HepG2 (cell line): ENCODE measurements at regions not wholly inside any gene's neighbourhood (a gene's known extent, or its start where the extent isn't known, plus 50 kb on each side); places are given as distances from the start of the nearest gene placed in this dataset.

Experiments used
- ATAC-seq: fragments of 200-7000 bp; cut with Tn5 transposase; 3 replicates; pipeline ENCODE4 v1.9.1; 2020; ENCODE audit warnings: mild to moderate bottlenecking, moderate library complexity
- BruUV-seq: library from RNA; stranded (reverse); fragments of 400-500 nt; replicated peaks from 2 replicates; lab custom pipeline; 2021; lab: Mats Ljungman, UMichigan
- CTCF ChIA-PET: fragments of 300-600 bp; formaldehyde crosslinking; extraction: SDS; loops from one replicate; lab custom pipeline; 2021; ENCODE audit warnings: low total read pairs, inconsistent platforms, low intra/inter-chr PET ratio; lab: Yijun Ruan, JAX
- POLR2A ChIA-PET: fragments of 350-600 bp; sonication (Branson Sonifier 250); formaldehyde crosslinking; loops from one replicate; lab custom pipeline; 2020; ENCODE audit warnings: antibody characterized with exemption, inconsistent platforms; lab: Yijun Ruan, JAX
- DNase-seq: peaks from one replicate; pipeline ENCODE4 v3.0.0-alpha.2; 2015; ENCODE audit warnings: low spot score
- FAIRE-seq: peaks from 3 replicates; lab custom pipeline; 2011; peaks lifted over from hg19 to GRCh38; lab: Jason Lieb, UNC
- H2AFZ ChIP-seq: one replicate; pipeline ENCODE4 v1.6.1; 2011; ENCODE audit warnings: low read length, inconsistent platforms
- H3K27ac ChIP-seq: fragments of 300-600 bp; 3 replicates; pipeline ENCODE4 v1.8.0; 2011; ENCODE audit warnings: mixed run types, mild to moderate bottlenecking, mixed read lengths, low read length, inconsistent platforms; ENCODE audit not compliant: insufficient read depth; ENCODE audit errors: extremely low read length
- H3K27me3 ChIP-seq, 2 experiments: fragments of 200-600 bp in 1 of 2; 2 replicates in 1 of 2; 3 replicates in 1 of 2; pipeline versions ENCODE4 v1.6.0 to v1.8.0; 2011; ENCODE audit warnings: low read length in 2 of 2, mild to moderate bottlenecking in 2 of 2, moderate library complexity in 2 of 2, inconsistent platforms in 1 of 2; ENCODE audit not compliant: insufficient read depth in 2 of 2, control insufficient read depth in 1 of 2
- H3K36me3 ChIP-seq, 2 experiments: fragments of 200-600 bp in 1 of 2; replicated peaks in 1 of 2; 2 replicates in 1 of 2; 3 replicates in 1 of 2; pipeline versions ENCODE4 v1.5.1 to v1.8.0; 2011; ENCODE audit warnings: low read length in 2 of 2, inconsistent platforms in 1 of 2; ENCODE audit not compliant: insufficient read depth in 2 of 2, control insufficient read depth in 1 of 2
- H3K4me1 ChIP-seq: 2 replicates; pipeline ENCODE4 v1.5.1; 2012; ENCODE audit warnings: low read length, inconsistent platforms; ENCODE audit not compliant: insufficient read depth
- H3K4me2 ChIP-seq: 2 replicates; pipeline ENCODE4 v1.6.0; 2011; ENCODE audit warnings: low read depth, low read length, inconsistent platforms
- H3K4me3 ChIP-seq, 3 experiments: fragments of 200-600 bp in 1 of 3; sonication (generic), shearing (Covaris generic) in 1 of 3; replicated peaks in 1 of 3; 2 replicates each; pipeline ENCODE4 v1.5.1; 2011 to 2016; ENCODE audit warnings: low read length in 3 of 3, inconsistent platforms in 2 of 3, low read depth in 2 of 3, mild to moderate bottlenecking in 2 of 3, control low read depth in 1 of 3, mixed read lengths in 1 of 3; ENCODE audit not compliant: insufficient read depth in 1 of 3
- H3K79me2 ChIP-seq: one replicate; pipeline ENCODE4 v1.6.1; 2011; ENCODE audit warnings: low read length, inconsistent platforms; ENCODE audit not compliant: insufficient read depth
- H3K9ac ChIP-seq: 2 replicates; pipeline ENCODE4 v1.6.0; 2011; ENCODE audit warnings: mild to moderate bottlenecking, low read depth, low read length, inconsistent platforms; ENCODE audit not compliant: insufficient read depth
- H3K9me3 ChIP-seq: 2 replicates; pipeline ENCODE4 v1.5.1; 2012; ENCODE audit warnings: mild to moderate bottlenecking, low read length
- H4K20me1 ChIP-seq: 2 replicates; pipeline ENCODE4 v1.6.0; 2011; ENCODE audit warnings: inconsistent platforms, mild to moderate bottlenecking, low read length, moderate library complexity; ENCODE audit not compliant: insufficient read depth
- AHDC1 ChIP-seq: sonication (generic); formaldehyde crosslinking; IDR thresholded peaks from 2 replicates; pipeline ENCODE4 v1.5.1; 2020; ENCODE audit warnings: mild to moderate bottlenecking, missing genetic modification reagents, borderline replicate concordance
- ATF2 ChIP-seq: sonication (generic); formaldehyde crosslinking; IDR thresholded peaks from 2 replicates; pipeline ENCODE4 v1.4.0; 2020; ENCODE audit warnings: missing genetic modification reagents
- DRAP1 ChIP-seq: IDR thresholded peaks from 2 replicates; pipeline ENCODE4 v1.6.1; 2016; ENCODE audit warnings: missing genetic modification reagents, missing compliant biosample characterization
- FOSL1 ChIP-seq: sonication (generic); formaldehyde crosslinking; IDR thresholded peaks from 2 replicates; pipeline ENCODE4 v1.9.0; 2021; ENCODE audit warnings: missing genetic modification reagents, borderline replicate concordance
- GATA4 ChIP-seq: sonication (generic); IDR thresholded peaks from 2 replicates; pipeline ENCODE4 v1.6.1; 2016; ENCODE audit warnings: antibody characterized with exemption, low read depth, borderline replicate concordance
- HNRNPL ChIP-seq: fragments of 200-400 bp; formaldehyde crosslinking; IDR thresholded peaks from 2 replicates; pipeline ENCODE4 v1.6.1; 2017; ENCODE audit warnings: mild to moderate bottlenecking, low read depth, low read length
- KLF6 ChIP-seq: IDR thresholded peaks from 2 replicates; pipeline ENCODE4 v1.8.0; 2016; ENCODE audit warnings: missing biosample characterization, missing genetic modification reagents
- MBNL3 ChIP-seq: fragments of 250-450 bp; sonication (Bioruptor Pico); conservative IDR thresholded peaks from 2 replicates; pipeline ENCODE4 v1.8.0; 2022; ENCODE audit warnings: mild to moderate bottlenecking, inconsistent platforms
- NCOA1 ChIP-seq: sonication (generic); formaldehyde crosslinking; IDR thresholded peaks from 2 replicates; pipeline ENCODE4 v1.9.0; 2021; ENCODE audit warnings: missing genetic modification reagents
- SRY ChIP-seq: sonication (generic); formaldehyde crosslinking; IDR thresholded peaks from 2 replicates; pipeline ENCODE4 v1.8.0; 2022; ENCODE audit warnings: mild to moderate bottlenecking, missing genetic modification reagents
- TBL1XR1 ChIP-seq: fragments of 150-350 bp; IDR thresholded peaks from 2 replicates; pipeline ENCODE4 v1.6.1; 2014; ENCODE audit warnings: borderline replicate concordance, low read length; ENCODE audit not compliant: partially characterized antibody
- TEAD2 ChIP-seq: sonication (generic); formaldehyde crosslinking; IDR thresholded peaks from 2 replicates; pipeline ENCODE4 v1.9.0; 2021; ENCODE audit warnings: missing genetic modification reagents
- TOPORS ChIP-seq: sonication (generic); formaldehyde crosslinking; IDR thresholded peaks from 2 replicates; pipeline ENCODE4 v1.8.0; 2023; ENCODE audit warnings: mild to moderate bottlenecking, missing genetic modification reagents
- ZBTB14 ChIP-seq: sonication (generic); formaldehyde crosslinking; IDR thresholded peaks from 2 replicates; pipeline ENCODE4 v1.4.0; 2020; ENCODE audit warnings: missing genetic modification reagents
- ZNF570 ChIP-seq: sonication (generic); formaldehyde crosslinking; IDR thresholded peaks from 2 replicates; pipeline ENCODE4 v1.4.0; 2020; ENCODE audit warnings: mild to moderate bottlenecking, missing genetic modification reagents, borderline replicate concordance
- ZNF772 ChIP-seq: sonication (generic); formaldehyde crosslinking; IDR thresholded peaks from 2 replicates; pipeline ENCODE4 v1.5.0; 2020; ENCODE audit warnings: mild to moderate bottlenecking, missing genetic modification reagents
- WGBS: methylation state at CpG from one replicate; pipeline ENCODE4 v1.1.6; 2017; ENCODE audit warnings: low lambda C conversion rate; 5-methylcytosine and 5-hydroxymethylcytosine counted together
- in situ Hi-C: cut with HindIII; loops from 2 replicates; pipeline ENCODE4 v1.10.0; 2017; ENCODE audit warnings: low pct_unique_long_range_greater_than_20kb; ENCODE audit not compliant: extremely low pct_ligation_motif_present
- intact Hi-C: fragments of 100-400 bp; cut with micrococcal nuclease; formaldehyde crosslinking; loops from one replicate; pipeline ENCODE4 v1.10.0; 2022; ENCODE audit not compliant: unreplicated experiment

- in situ Hi-C loops (no loop called here), intact Hi-C loops (no loop called here)
- Histone ChIP-seq H3K9ac (no peak overlapping the region), H3K4me2 (no peak overlapping the region), H3K4me3 (no peak overlapping the region), H3K4me1 (no peaks in the 10 kb centered on the region), H3K9me3 (no peaks in the 10 kb centered on the region), H2AFZ (no peak overlapping the region), H4K20me1 (no peaks in the 10 kb centered on the region), H3K27ac (no peak overlapping the region), H3K36me3 (no peaks in the 10 kb centered on the region), H3K27me3 (peaks cover 0 to 3% of the 10 kb centered on the region in 2 experiments; a peak in 3 of 5 replicates), H3K79me2 (no peaks in the 10 kb centered on the region)
- ChIA-PET POLR2A (no interaction called here), CTCF (no interaction called here)
- ATAC-seq, result no peak
- DNase-seq, result no peak
- no peak for FAIRE-seq
- 0% methylated on average over 1 of the region's 1 CpG for WGBS
- no TSS peak for BruUV-seq
- TF ChIP-seq ZNF570 (CRISPR knock-in tag), result no peak
- TF ChIP-seq AHDC1 (CRISPR knock-in tag), result no peak
- TF ChIP-seq TEAD2 (CRISPR knock-in tag), result no peak
- no peak for TF ChIP-seq NCOA1 (CRISPR knock-in tag)
- TF ChIP-seq TOPORS (CRISPR knock-in tag), result no peak
- no peak for TF ChIP-seq ZBTB14
- no peak for TF ChIP-seq DRAP1 (CRISPR knock-in tag)
- no peak for TF ChIP-seq FOSL1 (CRISPR knock-in tag)
- no peak for TF ChIP-seq SRY (CRISPR knock-in tag)
- no peak for TF ChIP-seq KLF6 (CRISPR knock-in tag)
- TF ChIP-seq ZNF772 (CRISPR knock-in tag), result no peak
- TF ChIP-seq ATF2 (CRISPR knock-in tag), result no peak
- TF ChIP-seq MBNL3 (CRISPR knock-in tag), result no peak
- no peak for TF ChIP-seq HNRNPL
- no peak for TF ChIP-seq GATA4
- no peak for TF ChIP-seq TBL1XR1
Measured at GRCh38 chr2:198293281-198293680, 488.9 kb downstream of the PLCL1 start.
